Glomerular visceral epithelial cell (primary cell): ENCODE measurements at regions not wholly inside any gene's neighbourhood (a gene's known extent, or its start where the extent isn't known, plus 50 kb on each side); places are given as distances from the start of the nearest gene placed in this dataset.

Experiments
- DNase-seq: peaks from one replicate; pipeline ENCODE4 v3.0.0-alpha.2; 2016; ENCODE audit errors: extremely low spot score

DNA sequence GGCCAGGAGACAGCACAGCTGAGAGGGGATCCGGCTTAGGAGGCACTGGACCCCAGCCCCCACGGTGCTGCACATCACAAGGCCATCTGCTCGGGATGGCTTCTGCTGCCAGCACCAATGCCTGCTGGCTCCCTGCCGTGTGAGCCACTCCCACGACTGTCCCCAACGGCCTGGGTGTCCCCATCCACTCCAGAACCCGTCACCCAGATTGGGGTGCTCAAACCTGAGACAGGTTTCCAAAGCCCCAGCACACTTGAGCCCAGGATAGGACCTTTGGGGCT, 102.4 kb downstream of the RFLNA start:
- no peak for DNase-seq

DNA sequence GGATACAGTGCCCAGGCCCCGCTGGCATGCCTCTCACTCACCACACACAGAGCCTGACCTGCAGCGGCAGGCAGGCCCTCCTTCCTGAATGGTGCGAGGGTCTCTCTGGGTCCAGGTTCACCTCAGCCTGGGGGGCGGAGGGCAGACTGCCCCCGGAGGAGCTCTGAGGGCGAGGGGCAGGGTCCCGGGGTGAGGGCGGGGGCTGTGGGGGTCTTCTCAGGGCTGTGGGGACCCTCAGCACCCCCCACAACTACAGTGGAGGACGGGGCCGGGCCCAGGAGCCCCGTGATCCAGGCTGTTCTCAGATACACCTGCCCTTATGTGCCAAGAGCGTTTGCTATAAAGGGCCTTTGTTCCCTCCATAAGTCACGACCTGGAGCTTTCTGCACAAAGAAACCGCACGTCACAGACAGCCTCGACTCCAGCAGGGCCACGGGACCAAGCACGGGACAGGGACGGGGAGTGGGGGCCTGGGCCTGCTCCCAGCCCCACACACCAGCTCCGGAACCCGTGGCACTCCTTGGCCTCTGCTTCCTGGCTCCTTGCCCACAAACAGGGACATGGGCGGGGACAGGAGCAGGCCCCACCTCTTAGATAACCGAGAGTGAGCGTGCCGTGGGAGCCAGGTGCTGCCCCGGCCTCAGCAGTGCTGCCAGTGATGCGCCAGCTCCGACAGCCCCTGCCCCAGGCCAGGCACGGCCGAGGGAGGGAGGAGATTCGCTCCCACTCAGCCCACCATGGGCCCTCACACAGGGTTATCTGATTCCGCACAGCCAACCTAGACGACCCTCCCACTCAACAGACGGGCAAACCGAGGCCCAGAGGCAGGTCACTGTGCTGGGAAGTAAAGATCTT, 101.9 kb downstream of the RFLNA start:
- DNase-seq, result no peak

DNA sequence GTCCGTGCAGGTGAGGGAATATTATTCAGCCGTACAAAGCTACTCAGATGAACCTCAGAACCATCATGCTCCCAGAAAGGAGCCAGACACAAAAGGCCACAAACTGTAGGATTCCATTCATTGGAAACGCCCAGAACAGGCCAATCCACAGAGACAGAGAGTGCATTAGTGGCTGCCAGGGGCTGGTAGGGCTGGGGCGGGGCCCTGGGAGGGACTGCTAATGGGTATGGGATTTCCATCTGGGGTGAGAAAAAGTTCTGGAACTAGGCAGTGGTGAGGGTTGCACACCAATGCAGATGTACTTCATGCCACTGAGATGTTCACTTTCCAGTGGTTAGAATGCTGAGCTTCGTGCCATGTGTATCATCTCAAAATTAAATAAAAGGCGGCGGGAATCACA, 101.1 kb downstream of the RFLNA start:
- no peak for DNase-seq

DNA sequence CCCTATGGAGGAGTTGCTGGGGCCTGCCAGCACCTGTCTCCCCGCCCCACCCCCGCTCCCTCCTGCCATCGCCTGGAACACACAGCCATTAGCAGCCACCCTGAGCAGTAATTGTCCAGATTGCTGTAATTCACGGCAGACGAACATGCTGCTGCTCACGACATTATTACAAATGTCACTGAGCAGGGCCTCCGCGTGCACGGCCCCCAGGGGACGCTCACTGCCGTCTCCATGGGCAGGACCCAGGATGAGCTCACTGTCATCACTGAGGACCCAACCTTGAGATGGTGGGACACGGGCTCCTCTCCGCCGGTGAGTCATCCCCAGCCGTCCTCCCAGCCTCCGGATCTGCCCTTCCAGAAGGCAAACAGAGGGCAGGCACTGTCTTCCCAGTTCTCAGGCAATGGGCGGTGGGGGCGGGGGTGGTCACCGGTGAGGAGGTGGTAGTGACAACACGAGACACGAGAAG, 100.4 kb downstream of the RFLNA start:
- DNase-seq, result no peak

DNA sequence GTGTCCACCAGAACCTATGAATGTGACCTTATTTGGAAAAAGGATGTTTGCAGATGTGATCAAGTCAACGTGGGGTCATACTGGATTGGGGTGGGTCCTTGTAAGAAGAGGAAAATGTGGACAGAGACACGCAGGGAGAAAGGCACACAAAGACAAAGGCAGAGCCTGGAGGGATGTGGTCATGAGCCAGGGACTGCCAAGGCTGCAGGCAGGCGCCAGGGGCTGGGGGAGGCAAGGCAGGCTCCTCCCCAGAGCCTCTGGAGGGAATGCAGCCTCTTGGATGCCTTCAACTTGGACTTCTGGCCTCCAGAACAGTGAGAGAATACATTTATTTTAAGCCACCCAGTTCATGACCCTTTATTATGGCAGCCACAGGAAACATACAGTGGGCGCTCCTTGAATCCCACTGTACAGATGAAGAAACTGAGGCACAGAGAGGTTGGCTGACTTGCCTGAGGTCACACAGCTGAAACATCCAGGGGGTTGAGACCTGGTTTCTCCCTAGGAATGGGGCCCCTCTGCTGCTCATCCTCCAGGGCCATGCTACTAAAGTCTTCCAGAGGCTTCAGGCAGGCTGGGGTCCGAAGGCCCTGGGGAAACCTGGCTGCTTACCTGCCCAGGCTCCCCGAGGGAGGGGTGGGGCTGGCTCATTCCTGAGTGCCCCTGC, 99.7 kb downstream of the RFLNA start:
- DNase-seq, result no peak

DNA sequence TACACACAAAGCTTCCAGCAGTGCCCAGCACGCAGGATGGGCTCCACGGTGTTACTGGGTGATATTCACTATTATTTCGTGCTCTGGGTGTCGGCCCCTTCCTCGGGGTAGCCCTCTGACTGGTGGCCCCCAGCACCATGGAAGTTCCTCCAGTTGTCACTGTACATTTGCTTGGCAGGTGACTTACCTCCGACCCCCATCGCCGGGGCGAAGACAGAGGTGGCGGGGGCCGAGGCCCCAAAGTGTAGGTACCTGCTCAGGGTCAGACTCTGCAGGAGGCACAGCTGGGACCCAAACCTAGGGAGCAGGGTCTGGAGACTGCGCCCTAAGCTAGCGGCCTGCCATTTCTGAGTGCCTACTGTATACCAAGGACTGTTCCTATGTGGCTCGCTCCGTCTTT, 98.9 kb downstream of the RFLNA start:
- DNase-seq, result no peak

DNA sequence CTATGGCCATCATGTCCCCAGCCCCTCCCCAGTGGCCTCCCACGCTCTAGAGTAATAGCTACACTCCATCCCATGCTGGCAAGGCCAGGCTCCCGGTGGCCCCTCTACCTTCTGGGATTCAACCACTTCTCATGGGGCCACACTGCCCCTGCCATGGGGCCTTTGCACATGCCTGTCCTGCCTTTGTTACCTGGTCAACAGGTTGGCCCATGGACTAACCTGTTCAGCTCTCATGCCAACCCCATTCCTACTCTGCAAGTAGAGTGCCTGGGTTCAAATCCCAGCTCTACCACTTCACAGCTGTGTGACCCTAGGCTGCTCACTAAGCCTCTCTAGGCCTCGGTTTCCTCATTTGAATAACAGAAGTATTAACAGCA, 98.5 kb downstream of the RFLNA start:
- no peak for DNase-seq

DNA sequence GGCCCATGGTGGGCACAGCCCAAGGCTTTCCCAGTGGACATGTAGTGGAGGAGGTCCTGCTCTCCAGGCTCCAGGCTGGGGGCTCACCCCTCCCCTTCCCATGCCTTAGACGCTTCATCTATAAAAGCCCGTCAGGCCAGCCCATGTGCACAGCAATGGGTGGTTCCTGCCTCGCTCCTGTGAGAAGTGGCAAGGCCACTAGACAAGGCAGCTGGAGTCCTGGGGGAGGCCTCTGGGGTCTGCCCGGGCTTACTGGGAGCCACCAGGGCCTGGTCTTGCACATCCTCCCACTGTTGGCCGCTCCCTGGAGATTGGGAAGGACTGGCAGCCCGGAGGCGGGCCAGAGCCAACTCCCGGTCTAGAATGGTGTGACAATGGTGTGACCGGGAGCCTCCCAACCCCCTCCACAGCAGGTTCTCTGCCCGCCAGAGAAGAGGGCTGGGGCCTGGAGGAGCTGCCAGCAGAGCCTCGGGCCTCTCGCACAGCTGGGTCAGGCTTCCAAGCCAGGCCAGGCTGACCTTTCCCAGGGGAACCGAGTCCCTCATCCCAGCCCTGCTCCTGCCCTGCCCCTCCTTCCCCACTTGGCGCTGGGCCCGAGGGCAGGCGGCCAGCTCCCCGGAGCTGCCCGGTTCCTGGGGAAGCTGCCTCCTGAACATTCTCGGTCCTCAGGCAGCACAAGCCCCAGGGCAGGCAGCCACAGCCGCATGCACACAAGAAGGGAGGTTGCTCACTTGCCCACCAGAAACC, 97.9 kb downstream of the RFLNA start:
- DNase-seq, result peak; percentile 78

DNA sequence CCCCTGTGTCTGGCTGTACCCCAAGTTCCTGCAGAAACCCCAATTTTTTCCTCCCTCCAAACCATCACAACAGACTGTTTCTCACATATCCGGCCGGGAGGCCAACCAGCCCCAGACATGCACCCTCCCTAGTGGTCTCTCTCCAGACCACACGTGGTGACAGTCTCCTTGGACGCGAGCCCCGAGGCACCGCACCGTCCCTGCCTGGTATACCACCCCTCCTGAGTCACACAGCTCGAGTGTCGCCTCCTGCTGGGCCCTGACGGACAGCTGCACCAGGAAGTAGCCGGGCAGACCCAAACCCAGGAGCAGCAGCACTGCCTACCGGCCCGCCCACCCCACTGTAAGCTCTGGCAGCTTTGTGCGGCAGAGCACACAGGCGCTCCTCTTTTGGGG, 97.4 kb downstream of the RFLNA start:
- DNase-seq, result peak; percentile 71

DNA sequence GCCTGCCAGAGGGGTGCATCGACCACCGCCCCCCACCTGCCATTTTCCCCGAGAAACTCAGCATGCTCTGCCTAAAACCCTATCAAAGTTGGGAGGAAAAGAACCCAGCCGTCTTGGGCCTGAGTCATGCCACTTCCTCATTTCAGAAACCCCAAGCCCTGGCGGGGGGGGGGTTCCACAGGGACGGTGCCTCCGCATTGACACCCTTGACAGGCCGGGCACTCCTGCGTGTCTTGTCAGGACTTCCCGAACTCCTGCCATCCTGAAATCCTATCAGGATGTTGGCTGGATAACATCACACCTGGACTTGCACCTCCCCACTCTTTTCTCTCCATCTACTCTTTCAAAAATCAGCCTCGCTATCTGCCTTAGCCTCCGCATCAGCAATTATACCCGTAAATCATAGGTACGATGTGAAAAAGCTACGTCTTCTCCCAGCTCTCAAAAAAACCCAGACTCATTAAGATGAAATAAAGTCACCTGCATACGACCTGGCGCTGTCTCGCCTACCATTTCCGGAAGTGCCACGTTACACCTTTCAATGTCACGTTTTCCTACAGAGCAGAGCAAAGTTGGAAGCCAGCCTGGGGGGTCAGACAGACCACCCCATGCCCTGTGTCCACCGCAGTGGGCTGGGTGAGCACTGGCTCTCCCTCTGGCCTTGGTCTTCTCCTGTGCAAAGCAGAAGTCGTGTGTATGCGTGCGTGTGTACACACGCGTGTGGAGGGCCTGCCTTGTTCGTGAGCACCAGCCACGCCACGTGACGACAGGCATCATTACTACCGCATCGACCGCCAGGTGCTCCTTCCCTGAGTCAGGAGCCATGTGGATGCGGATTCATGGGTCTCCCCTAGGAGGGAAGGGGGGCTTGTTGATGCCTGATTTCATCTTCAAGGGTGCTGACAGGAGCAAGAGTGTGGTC, 96.7 kb downstream of the RFLNA start:
- peak; percentile 68 for DNase-seq

DNA sequence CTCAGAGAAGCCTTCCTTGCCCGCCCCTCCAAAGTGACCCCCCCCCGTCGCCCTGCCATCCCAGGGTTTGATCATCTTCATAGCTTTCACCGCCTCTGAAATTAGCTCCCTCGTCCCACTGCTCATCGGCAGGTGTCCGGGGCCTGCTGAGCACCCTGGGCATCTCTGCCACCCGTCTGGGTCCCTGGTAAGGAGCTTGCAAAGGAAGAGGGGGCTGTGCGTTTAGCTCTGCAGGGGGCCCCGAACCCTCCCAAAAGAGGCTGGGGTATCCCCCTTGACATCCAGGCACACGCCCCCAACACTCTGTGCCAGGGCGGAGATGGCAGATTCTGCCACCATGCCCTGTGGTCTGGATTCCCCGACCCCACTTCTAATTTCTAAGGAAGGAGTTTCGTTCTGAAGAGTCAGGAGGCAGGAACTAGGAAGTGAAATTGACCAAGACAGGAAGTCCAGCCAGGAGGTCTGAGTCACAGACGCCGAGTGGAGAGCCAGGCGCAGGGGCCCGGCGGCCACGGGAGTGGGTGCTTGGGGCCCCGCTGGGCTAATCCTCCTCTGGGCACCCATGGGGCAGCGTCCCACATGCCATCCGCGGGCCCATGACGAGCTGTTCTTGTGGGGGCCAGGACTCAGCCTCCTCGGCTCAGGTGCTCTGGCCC, 95.7 kb downstream of the RFLNA start:
- DNase-seq, result peak; percentile 81

DNA sequence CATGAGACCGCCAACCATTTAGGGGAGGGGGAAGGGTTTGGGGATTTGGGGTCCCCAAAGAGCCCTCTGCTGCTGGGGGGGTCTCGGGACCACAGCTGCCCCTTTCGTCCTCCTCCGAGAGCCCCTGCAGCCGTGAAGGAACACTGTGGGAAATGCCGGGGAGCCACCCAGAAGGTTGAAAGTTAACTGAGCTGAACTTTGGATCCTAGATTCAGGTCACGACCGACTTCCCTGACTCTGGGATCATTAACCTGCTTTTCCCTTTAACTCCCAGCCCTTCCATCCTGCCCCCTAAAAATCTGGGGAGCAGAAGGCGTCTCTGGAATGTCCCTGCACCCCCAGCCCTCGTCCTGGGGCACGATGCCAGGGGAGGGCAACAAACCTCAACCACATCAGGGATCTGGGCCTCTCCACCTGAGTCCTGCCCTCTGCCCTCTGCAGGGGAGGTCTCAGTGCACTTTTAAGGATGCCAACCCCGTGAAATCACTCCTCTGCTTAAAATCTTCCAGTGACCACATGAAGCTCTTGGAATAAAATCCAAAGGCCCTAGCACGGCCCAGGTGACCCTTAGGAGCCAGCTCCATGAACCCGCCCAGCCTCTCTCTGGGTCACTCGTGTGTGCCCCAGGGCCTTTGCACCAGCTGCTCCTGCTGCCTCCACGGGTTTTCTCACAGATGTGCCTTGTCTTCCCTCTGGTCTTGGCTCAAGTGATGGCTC, 95.0 kb downstream of the RFLNA start:
- peak; percentile 63 for DNase-seq

DNA sequence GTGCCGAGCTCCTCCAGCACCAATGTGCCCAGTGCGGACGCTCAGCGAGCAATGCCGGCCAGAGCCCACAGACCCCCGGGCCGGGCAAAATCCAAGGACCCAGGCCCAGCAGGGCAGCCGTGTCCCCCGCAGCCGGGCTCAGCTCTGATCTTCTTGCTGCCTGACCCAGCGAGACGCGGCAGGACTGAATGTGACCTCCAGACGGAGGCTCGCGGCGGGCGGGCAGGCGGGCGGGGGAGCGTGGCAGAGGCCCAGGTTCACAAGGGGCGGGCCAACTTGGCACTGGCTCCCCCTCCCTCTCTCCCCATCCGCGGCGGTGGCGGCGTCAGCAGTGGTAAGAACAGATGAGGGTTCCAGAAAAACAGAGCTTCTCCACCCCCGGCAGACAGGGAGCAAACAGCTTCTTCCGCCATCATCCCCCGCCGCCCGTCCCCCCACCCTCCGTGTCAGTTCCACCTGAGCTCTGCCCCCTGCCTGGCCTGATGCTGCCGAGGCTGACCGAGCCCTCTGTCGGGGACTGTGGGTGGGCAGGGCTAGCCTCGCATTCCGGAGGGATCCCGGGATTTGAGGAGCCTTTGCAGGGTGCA, 94.3 kb downstream of the RFLNA start:
- DNase-seq, result peak; percentile 89

DNA sequence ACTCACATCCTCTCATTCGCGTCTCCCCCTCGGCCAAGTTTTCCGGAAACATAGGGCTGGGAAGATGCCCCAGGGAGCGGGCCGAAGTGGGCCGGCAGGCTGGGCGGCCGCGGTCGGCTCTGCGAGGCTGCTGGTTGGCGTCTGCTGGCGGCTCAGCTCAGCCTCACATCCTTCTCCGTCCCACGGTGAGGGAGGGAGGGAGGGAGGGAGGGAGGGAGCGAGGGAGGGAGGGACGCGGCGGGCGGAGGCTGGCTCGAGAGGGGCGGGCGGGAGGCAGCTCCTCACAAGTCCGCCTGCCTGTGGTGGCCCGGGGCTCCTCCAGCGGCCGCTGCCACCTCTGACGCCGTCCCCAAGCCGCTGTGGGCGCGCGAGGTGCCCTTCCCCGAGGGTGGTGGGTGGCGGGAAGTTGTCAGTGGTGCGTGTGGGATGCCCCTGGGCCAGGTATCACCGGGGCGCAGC, 93.8 kb downstream of the RFLNA start:
- DNase-seq, result peak; percentile 88

DNA sequence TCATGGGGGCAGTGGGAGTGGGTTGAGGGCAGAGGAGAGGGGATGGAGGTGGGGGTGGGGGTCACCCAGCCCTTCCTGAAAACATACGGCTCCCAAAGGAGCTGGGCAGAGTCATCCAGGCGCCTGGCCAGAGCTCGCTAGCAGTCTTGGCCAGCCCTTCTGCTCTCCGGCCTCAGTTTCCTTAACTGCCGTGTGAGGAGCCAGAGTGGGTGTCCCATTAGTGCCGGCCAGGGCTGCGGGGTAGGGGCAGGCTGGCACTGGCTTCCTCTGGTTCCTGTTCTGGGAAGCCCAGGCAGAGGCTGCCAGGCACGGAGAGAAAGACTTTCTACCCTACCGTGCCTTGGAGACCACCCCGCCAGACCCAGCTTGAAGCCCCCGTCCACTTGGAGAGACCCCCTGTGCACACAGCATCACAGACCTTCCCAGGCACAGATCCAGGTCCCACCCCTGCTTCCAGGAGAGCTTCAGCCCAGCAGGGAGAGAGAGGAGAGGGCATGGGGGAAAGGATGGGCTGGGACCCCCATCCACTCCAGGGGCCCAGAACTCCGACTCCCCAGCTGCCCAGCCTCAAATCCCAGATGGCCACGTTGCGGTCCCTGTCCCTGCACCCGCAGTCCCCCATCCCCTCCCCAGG, 93.3 kb downstream of the RFLNA start:
- DNase-seq, result no peak

DNA sequence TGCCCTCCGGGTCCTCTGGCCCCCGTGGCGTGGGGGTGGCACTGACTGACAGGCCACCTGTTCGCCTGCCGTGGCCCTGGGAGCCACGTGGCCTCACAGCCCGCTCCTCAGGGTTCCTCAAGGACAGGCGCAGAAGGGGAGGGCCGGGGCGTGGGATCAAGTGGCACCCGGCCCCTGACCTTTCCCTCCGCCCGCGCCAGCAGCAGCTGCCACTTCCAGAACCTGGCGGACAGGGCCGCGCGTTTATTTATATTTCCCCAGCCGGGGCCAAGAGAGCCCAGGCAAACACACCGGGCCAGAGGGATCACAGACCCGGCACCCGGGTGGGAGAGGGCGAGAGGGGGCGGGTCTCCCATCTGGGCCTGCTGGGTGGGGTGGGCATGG, 92.6 kb downstream of the RFLNA start:
- no peak for DNase-seq

DNA sequence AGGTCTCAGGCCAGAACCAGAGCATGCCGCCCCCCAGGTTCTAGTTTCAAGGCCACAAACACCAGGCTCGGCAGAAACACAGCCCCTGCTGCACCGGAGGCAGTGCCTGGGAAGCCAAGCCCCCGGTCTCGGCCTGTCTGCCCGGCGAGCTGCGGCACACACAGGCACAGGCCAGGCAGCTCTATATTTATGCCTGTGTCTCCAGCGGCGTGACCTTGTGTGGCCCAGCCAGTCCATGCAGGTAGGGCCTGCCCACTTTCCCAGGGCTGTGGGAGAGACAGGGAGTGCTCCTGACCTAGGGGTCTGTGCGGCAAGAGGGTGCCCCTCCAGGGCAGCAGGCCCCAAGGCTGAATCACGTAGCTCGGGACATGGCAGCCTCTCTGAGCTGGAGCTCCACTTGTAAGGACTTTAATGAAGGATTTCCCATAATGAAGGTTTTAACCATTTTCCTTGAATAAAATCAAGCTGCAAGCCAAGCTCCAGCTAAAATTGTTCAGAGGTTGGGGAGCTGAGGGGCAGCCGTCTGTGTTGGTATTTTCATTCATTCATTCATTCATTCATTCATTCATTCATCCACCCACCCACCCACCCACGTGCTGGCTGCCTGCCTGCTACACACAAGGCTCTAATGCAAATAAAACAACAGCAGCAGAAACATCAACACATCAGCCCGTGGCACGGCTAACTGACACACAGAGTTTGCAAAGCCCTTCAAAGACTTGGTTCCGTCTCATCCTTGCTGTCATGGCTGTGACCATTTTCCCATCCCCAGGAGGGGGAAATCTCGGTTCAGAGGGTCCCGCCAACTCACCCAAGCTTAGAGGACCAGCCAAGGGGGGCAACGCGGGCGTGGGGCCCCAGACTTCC, 92.0 kb downstream of the RFLNA start:
- no peak for DNase-seq

DNA sequence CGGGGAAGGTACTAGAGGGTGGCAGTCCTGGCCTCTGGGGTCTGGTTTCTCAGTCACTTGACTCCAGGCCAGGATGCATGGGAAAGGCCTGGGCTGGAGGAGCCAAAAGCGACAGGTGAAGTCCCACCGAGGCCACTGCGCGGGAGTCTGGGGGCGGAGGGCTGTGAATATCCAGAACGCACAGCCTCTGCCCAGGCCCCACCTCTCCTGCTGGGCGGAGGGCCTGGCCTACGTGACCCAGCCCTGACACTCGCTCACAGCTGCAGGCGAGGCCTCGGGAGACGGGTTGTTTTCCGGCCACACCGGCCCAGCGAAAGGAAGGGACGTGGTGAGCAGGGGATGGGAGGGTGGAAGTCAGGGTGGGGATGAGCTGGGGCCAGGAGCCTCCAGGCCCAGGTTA, 91.2 kb downstream of the RFLNA start:
- peak; percentile 80 for DNase-seq
